SKM-1 treated with dmso at 0.1 percent for 144 hours (cell line): ENCODE measurements at regions not wholly inside any gene's neighbourhood (a gene's known extent, or its start where the extent isn't known, plus 50 kb on each side); places are given as distances from the start of the nearest gene placed in this dataset.

ENCODE experiments used
- DNase-seq: peaks from one replicate; lab custom pipeline; 2025; ENCODE audit not compliant: unreplicated experiment; lab: John Stamatoyannopoulos, UW

DNA sequence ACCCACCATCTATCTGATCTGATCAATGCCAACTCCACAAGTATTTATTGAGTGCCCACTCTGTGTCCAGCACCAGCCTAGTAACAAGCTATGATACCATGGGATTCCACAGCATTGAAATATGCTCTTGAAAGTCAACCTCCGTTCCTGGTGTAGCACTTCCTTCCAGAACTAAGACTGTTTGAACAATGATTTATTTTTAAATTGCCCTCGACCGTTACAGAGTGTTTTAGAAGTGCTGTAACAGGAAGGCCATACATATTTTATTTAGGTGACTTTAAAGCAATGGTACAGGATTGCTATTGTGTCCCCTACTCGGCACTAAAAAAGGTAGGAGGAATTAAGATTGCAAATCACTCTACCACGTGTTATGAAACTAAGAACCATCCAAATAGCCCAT is 225.6 kb downstream of the TEX36 start:
- no peak for DNase-seq

- DNase-seq = no peak
These were observed 227.1 kb downstream of the TEX36 start for GRCh38 chr10:125455855-125456254.

DNA sequence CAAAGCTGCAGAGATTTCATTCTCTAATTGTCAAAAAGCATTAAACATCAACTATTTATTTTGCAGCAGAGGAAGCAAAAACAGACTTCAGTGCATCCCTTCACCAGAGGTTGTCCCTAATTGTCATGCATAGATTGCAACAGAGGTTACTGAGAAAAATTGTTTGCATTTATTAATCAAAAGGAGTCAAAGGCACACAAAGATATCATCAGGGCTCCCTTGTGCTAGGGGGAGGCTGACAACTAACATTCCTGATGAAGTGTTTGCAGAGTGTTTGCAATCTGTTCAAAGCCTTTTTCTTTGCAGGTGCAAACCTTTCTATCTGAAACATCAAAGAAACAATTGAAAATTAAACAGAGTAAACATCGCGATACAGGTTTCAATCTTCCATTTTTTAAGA is 227.5 kb downstream of the TEX36 start:
- DNase-seq = no peak

DNA sequence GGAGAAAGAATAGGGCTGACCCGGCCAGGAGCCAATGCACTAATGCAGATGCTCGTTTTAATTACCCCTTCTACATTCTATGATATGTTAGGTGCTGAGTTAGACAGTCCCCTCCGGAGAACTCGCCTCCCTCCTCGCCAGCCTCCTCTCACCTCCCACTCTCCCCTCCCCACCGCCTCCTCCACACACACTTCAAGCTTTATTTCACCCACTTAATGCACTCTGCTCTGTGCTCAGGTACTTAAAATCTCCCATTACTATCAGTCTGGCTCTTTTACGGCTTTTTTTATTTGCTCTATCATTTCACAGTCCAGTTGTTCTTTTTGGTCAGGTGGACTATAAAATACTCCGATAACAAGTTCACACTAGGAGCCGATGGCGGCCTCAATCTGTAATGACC is 231.6 kb downstream of the TEX36 start:
- DNase-seq = no peak

GRCh38 chr10:125450218-125450617 is 232.7 kb downstream of the TEX36 start:
- DNase-seq = no peak

DNA sequence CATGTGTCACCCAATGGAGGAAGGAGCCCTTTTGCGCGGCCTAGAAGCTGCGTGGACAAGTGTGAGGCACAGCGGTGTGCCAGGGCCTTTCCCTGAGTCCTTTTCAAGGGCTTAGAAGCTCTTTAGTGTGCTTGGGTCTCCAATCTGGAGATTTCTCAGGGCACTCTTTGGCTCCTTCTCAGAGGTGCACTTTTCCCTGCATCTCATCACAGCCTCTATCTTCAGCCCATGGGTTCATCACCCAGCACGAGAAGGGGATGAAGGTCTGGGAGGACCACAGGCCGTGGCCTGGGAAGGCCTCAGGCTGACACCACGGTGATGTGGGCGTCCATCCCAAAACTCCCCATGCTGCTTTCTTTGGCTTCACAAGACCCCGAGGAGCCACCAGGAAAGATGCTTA is 233.4 kb downstream of the TEX36 start:
- no peak for DNase-seq

- no peak for DNase-seq
These were observed 234.4 kb downstream of the TEX36 start for GRCh38 chr10:125448596-125448995.

DNA sequence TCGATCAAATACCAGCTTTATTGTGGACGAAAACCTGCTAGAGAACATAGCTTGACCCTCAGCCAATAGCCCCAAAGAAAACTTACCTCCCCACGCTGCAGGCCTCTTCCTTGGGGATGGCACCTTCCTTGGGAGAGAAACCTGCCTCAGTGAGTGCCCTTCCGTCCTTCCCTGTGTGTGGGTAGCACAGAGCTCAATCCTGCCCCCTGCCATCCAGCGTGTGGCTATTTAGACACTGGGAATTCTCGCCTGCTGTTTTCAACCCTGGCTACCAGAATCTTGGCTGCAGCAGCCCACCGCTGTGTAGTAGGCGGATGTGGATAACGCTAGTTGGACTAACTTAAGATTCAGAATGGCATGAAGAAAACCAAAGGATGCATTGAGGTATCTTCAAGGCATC is 238.2 kb downstream of the TEX36 start:
- DNase-seq = no peak

DNA sequence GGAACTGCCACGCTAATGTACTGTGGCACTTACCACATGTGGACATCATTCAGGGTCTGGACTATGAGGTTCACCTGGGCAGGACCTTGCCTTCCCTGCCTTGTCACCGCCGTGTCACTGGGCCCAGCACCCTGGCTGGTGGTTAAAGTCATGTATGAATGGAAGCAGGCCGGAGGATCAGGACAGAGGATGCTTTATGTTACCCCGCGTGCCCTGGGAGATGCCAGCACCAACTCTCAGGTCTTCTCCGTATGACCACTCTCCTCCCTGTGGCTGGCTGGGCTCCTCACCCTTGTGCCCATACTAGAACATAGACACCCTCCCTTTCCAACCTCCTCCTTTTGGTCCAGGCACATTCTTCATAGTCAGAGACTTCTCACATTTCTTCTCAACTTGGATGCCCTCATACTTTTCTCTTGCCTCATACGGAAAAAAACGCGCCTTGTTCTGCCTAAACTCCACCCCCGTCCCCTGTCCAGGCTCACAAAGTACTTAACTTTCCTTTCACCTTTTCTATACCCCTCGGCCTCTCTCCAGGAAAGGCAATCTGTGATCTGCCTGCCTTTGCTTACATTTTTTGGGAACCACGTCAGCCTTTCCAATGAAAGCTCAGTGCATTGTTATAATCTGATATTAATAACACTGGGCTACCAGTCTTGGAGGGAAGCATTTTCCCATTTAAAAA is 240.0 kb downstream of the TEX36 start:
- DNase-seq = no peak

DNA sequence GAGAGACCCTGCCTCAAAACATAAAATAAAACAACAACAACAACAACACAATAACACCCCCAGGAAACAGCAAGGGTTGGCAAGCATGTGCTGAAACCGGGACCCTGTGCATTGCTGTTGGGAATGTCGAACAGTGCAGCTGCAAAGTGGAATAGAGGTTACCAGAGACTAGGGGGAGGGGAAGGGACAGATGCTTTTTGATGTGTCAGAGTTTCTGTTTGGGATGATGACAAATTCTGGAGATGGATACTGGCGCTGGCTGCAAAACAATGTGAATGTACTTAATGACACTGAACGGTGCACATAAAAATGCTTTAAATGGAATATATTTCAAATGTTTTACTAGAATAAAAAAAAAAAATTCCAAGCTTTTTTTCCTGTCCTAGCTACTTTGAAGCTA is 241.8 kb downstream of the TEX36 start:
- no peak for DNase-seq

DNA sequence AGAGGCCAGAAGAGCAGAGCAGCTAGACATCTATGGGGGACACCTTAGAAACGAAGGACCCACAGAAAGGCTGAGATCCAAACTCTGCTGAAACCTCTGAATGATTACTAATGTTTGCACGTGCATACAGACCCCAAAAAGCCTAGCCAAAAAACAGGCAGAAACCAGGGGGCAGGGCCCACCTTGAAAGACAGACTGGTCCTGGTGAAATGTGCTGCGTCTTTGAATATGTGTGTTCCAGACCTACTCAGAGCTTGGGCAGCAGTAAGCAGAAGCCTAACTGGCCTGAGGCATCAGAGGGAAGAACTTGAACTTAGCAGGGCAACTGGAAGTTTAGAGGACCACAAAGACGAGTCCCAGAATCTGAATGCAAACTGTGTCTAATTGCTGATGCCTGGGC is 251.8 kb downstream of the TEX36 start:
- no peak for DNase-seq

DNA sequence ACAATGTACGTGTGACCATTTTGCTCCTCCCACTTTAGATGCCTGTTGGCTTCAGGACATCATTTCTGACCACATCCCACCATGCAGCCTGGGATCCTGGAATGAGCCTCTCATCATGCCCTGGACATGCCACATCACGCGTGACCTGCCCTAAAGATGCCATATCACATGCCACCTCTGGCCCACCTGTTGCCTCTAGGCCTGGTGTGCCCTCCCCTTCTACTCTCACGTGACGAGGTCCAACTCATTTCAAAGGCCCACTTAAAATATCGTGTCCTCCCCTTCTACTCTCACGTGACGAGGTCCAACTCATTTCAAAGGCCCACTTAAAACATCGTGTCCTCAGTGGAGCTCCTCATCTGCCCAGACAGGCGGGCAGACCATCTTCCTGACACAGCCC is 254.9 kb downstream of the TEX36 start:
- DNase-seq = no peak

DNA sequence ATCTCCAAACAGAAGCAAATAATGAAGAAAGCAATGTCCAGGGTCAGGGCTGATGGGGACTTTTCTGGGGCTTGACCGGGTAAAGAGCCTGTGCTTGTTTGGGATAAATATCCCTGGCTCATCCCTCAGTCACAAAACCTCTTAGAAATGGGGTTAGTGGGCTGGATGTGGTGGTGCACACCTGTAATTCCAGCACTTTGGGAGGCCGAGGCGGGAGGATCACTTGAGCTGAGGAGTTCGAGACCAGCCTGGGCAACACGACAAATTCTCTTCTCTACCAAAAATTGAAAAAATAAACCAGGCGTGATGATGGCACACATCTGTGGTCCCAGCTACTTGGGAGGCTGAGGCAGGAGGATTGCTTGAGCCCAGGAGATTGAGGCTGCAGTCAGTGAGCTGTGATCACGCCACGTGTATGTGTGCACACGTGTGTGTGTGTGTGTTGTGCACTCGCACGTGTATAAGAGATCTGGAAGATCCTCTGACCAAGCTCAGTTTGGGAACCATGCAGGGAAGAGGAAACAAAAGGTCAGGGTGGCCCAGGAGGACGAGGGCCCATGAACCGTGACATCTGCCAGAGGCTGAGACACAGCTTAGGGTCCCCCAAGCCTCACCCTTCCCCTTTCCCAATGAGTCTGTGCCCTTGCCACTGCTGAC is 258.6 kb downstream of the TEX36 start:
- DNase-seq = no peak

- DNase-seq = no peak
These were observed 259.4 kb downstream of the TEX36 start for GRCh38 chr10:125423569-125423968.

DNA sequence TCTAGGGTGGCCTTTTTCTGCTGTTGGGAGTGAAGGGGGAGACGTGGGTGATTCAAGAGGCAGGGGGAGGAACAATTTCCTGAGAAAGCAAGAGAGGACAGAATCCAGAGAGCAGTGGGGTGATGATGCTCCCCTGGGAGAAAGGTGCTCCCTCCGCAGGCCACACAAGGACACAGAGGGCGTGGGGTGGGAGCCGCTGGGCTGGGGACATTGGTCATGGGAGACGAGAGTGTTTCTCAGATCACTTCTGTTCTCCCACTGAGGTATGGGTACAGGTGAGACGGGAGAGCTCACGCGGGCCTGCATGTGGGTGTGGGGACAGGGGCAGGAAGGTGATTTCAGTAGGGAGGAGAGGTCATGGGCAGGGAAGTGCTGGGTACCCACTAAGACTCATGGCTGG is 259.5 kb upstream of the CTBP2 start:
- no peak for DNase-seq

DNA sequence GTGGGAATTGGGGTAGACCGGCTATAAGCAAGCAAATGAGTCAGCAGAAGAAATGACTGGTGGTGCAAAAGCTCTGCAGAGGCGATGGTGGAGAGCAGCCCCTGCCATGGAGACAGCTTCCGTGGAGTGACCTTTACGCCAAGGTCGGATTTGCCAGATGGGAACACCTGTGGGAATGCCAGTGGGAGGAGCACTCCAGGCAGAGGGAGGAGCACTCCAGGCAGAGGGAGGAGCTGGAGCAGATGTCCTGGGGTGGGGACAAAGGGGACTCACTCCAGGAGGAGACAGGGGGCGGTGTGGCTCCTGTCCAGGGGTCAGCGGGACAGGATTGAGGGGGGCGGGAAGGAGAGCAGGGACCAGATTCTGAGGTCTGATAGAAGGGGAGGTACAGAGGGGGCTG is 258.8 kb upstream of the CTBP2 start:
- no peak for DNase-seq

- DNase-seq = no peak
These were observed 257.2 kb upstream of the CTBP2 start for GRCh38 chr10:125417605-125418004.

GRCh38 chr10:125415964-125416363 is 255.6 kb upstream of the CTBP2 start:
- no peak for DNase-seq

- no peak for DNase-seq
These were observed 254.8 kb upstream of the CTBP2 start for GRCh38 chr10:125415006-125415633.

GRCh38 chr10:125411724-125412123 is 251.4 kb upstream of the CTBP2 start:
- no peak for DNase-seq

- DNase-seq = no peak
These were observed 249.4 kb upstream of the CTBP2 start for GRCh38 chr10:125409756-125410155.

DNA sequence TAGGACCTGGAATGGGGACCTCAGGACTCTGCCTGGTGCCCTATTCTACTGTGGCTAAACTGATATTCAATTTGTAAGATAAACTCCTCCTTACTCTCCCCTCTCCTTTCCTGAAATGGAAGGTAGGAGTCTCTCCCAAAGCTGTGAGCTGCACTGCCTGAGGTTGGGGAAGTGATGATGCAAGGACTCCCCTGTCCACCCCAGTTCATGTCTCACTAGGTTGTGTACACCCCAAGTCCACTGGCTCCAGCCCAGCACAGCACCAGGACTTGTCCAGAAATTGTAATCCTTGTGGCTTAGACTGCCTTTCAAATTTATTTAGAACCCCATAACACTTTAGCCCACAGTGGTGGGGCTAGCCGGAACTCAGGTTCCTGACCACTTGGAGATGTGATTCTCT is 247.2 kb upstream of the CTBP2 start:
- DNase-seq = no peak
